Neuronal stem cell (in vitro differentiated cells): ENCODE measurements at regions not wholly inside any gene's neighbourhood (a gene's known extent, or its start where the extent isn't known, plus 50 kb on each side); places are given as distances from the start of the nearest gene placed in this dataset.

Experiments used
- DNase-seq: peaks from one replicate; pipeline ENCODE4 v3.0.0-alpha.2; 2013; ENCODE audit warnings: low spot score
- H2AFZ ChIP-seq: one replicate; pipeline ENCODE4 v1.6.1; 2013; ENCODE audit warnings: mild to moderate bottlenecking, low read length, inconsistent platforms
- H2AK5ac ChIP-seq: 2 replicates; pipeline ENCODE4 v1.6.1; 2013; ENCODE audit warnings: low read depth, mild to moderate bottlenecking, inconsistent platforms, low read length, moderate library complexity, mixed read lengths
- H2BK120ac ChIP-seq: 2 replicates; pipeline ENCODE4 v1.6.1; 2013; ENCODE audit warnings: low read depth, mild to moderate bottlenecking, inconsistent platforms, low read length, moderate library complexity, mixed read lengths
- H2BK12ac ChIP-seq: one replicate; pipeline ENCODE4 v1.6.1; 2013; ENCODE audit warnings: low read length, inconsistent platforms
- H2BK15ac ChIP-seq: 2 replicates; pipeline ENCODE4 v1.6.1; 2013; ENCODE audit warnings: mild to moderate bottlenecking, low read length, inconsistent platforms, mixed read lengths
- H2BK5ac ChIP-seq: one replicate; pipeline ENCODE4 v1.6.1; 2013; ENCODE audit warnings: inconsistent platforms, mild to moderate bottlenecking, low read length, moderate library complexity
- H3K14ac ChIP-seq: one replicate; pipeline ENCODE4 v1.6.1; 2013; ENCODE audit warnings: low read length, inconsistent platforms
- H3K18ac ChIP-seq: 2 replicates; pipeline ENCODE4 v1.6.1; 2013; ENCODE audit warnings: low read length, inconsistent platforms
- H3K23ac ChIP-seq: 2 replicates; pipeline ENCODE4 v1.6.1; 2013; ENCODE audit warnings: low read depth, mild to moderate bottlenecking, mixed read lengths, low read length, inconsistent platforms; ENCODE audit not compliant: poor library complexity
- H3K27ac ChIP-seq: replicated peaks from 3 replicates; pipeline ENCODE4 v1.5.1; 2013; ENCODE audit warnings: low read length, inconsistent platforms
- H3K27me3 ChIP-seq, 3 experiments: 2 replicates each; pipeline ENCODE4 v1.6.1; 2013; ENCODE audit warnings: low read length in 3 of 3, mild to moderate bottlenecking in 2 of 3, inconsistent platforms in 1 of 3, low read depth in 1 of 3, mixed read lengths in 1 of 3, moderate library complexity in 1 of 3; ENCODE audit not compliant: control insufficient read depth in 3 of 3, insufficient read depth in 3 of 3
- H3K36me3 ChIP-seq, 2 donors: replicated peaks in 1 of 2; 2 replicates each; pipeline ENCODE4 v1.6.1; 2013; ENCODE audit warnings: low read length in 2 of 2; ENCODE audit not compliant: control insufficient read depth in 2 of 2, insufficient read depth in 2 of 2
- H3K4ac ChIP-seq: 2 replicates; pipeline ENCODE4 v1.6.1; 2013; ENCODE audit warnings: inconsistent platforms, mild to moderate bottlenecking, low read length, moderate library complexity
- H3K4me1 ChIP-seq, 2 donors: 1 replicate in 1 of 2; 2 replicates in 1 of 2; pipeline ENCODE4 v1.6.1; 2013; ENCODE audit warnings: low read length in 2 of 2, low read depth in 1 of 2; ENCODE audit not compliant: control insufficient read depth in 2 of 2, insufficient read depth in 1 of 2
- H3K4me2 ChIP-seq: one replicate; pipeline ENCODE4 v1.6.1; 2013; ENCODE audit warnings: mild to moderate bottlenecking, low read length, inconsistent platforms; ENCODE audit not compliant: insufficient read depth, poor library complexity, severe bottlenecking
- H3K4me3 ChIP-seq, 2 donors: 2 replicates each; pipeline ENCODE4 v1.5.1; 2013; ENCODE audit warnings: low read length in 2 of 2, mild to moderate bottlenecking in 2 of 2, inconsistent platforms in 1 of 2, moderate library complexity in 1 of 2
- H3K79me1 ChIP-seq: one replicate; pipeline ENCODE4 v1.6.1; 2013; ENCODE audit warnings: low read depth, mild to moderate bottlenecking, inconsistent platforms, low read length, moderate library complexity
- H3K9ac ChIP-seq: one replicate; pipeline ENCODE4 v1.6.1; 2013; ENCODE audit warnings: mild to moderate bottlenecking, low read depth, low read length, inconsistent platforms; ENCODE audit not compliant: poor library complexity
- H3K9me3 ChIP-seq, 2 donors: replicated peaks in 1 of 2; 2 replicates each; pipeline versions ENCODE3 to v1.6.1; 2013; ENCODE audit warnings: low read length in 2 of 2, mild to moderate bottlenecking in 2 of 2, inconsistent platforms in 1 of 2, low read depth in 1 of 2, mixed read lengths in 1 of 2, moderate library complexity in 1 of 2; ENCODE audit not compliant: control insufficient read depth in 2 of 2, insufficient read depth in 1 of 2
- H4K8ac ChIP-seq: one replicate; pipeline ENCODE4 v1.6.1; 2013; ENCODE audit warnings: low read depth, mild to moderate bottlenecking, inconsistent platforms, low read length, moderate library complexity
- H4K91ac ChIP-seq: one replicate; pipeline ENCODE4 v1.6.1; 2013; ENCODE audit warnings: low read length, low read depth, mild to moderate bottlenecking, inconsistent platforms; ENCODE audit not compliant: poor library complexity
- WGBS, 2 donors: extraction: QIAGEN DNeasy Blood & Tissue Kit; methylation state at CpG; one replicate each; pipeline ENCODE4 v1.1.7; 2013; ENCODE audit warnings: missing lambda C conversion rate in 2 of 2, mixed read lengths in 1 of 2; ENCODE audit not compliant: insufficient read length in 2 of 2, insufficient replicate concordance in 1 of 2; ENCODE audit errors: extremely low coverage in 2 of 2; 5-methylcytosine and 5-hydroxymethylcytosine counted together

GRCh38 chr14:94675036-94675435, 62.8 kb downstream of the SERPINA3 start:
- H2BK5ac ChIP-seq = no peak overlapping the region
- no peak overlapping the region for H3K23ac ChIP-seq
- H3K18ac ChIP-seq = no peak overlapping the region
- no peak overlapping the region for H2AFZ ChIP-seq
- H3K79me1 ChIP-seq = no peaks in the 10 kb centered on the region
- no peak overlapping the region for H3K14ac ChIP-seq
- H2AK5ac ChIP-seq = no peak overlapping the region
- H3K4me2 ChIP-seq = no peak overlapping the region
- no peak overlapping the region for H3K4me3 ChIP-seq
- no peak for DNase-seq
- no peaks in the 10 kb centered on the region for H3K36me3 ChIP-seq
- no peaks in the 10 kb centered on the region for H3K27me3 ChIP-seq
- no peak overlapping the region for H4K8ac ChIP-seq
- no peak overlapping the region for H3K4ac ChIP-seq
- H3K9ac ChIP-seq = no peak overlapping the region
- H3K9me3 ChIP-seq = no peaks in the 10 kb centered on the region
- no peak overlapping the region for H2BK12ac ChIP-seq
- peaks cover 0 to 5% of the 10 kb centered on the region in 2 donors for H3K4me1 ChIP-seq
- no peak overlapping the region for H3K27ac ChIP-seq
- H2BK120ac ChIP-seq = no peak overlapping the region
- WGBS, 2 donors = no CpG with 5 or more reads among the region's 8 CpGs
- no peak overlapping the region for H4K91ac ChIP-seq
- no peak overlapping the region for H2BK15ac ChIP-seq

GRCh38 chr14:94673781-94674231, 61.6 kb downstream of the SERPINA3 start:
- peak overlapping the region; percentile 29 for H2AK5ac ChIP-seq
- no peak overlapping the region for H3K27ac ChIP-seq
- H2BK120ac ChIP-seq = no peak overlapping the region
- no peak overlapping the region for H3K4me2 ChIP-seq
- no peak overlapping the region for H4K8ac ChIP-seq
- DNase-seq = no peak
- no peak overlapping the region for H3K9ac ChIP-seq
- no peaks in the 10 kb centered on the region for H3K79me1 ChIP-seq
- H3K4ac ChIP-seq = no peak overlapping the region
- no CpG with 5 or more reads among the region's 12 CpGs for WGBS, 2 donors
- no peak overlapping the region for H3K18ac ChIP-seq
- no peak overlapping the region for H3K14ac ChIP-seq
- no peaks in the 10 kb centered on the region for H3K27me3 ChIP-seq
- no peak overlapping the region for H2BK15ac ChIP-seq
- H2AFZ ChIP-seq = no peak overlapping the region
- H4K91ac ChIP-seq = peak overlapping the region; percentile 33
- no peak overlapping the region for H3K23ac ChIP-seq
- H2BK5ac ChIP-seq = no peak overlapping the region
- no peaks in the 10 kb centered on the region for H3K9me3 ChIP-seq
- no peak overlapping the region for H2BK12ac ChIP-seq
- H3K4me3 ChIP-seq = no peak overlapping the region
- H3K4me1 ChIP-seq = peaks cover 0 to 5% of the 10 kb centered on the region in 2 donors
- H3K36me3 ChIP-seq = no peaks in the 10 kb centered on the region
